Right ventricle myocardium superior (tissue), 1 donor: ENCODE measurements at regions not wholly inside any gene's neighbourhood (a gene's known extent, or its start where the extent isn't known, plus 50 kb on each side); places are given as distances from the start of the nearest gene placed in this dataset.

ENCODE experiments used
- ATAC-seq: fragments of 200-7000 bp; cut with Tn5 transposase; one replicate; pipeline ENCODE4 v1.9.1; 2020; ENCODE audit warnings: mild to moderate bottlenecking; ENCODE audit not compliant: poor library complexity
- DNase-seq: peaks from one replicate; pipeline ENCODE4 v3.0.0-alpha.2; 2020
- intact Hi-C: fragments of 100-400 bp; cut with DNase I; formaldehyde crosslinking; loops from one replicate; pipeline ENCODE4 v1.11.2; 2022
- donor health status: DM: no; HTN: yes; CAD: no; lungs with severe emphysema.

GRCh38 chr2:239729681-239730566 lies 295.2 kb downstream of the NDUFA10 start:
- no peak for DNase-seq
- no peak for ATAC-seq
- intact Hi-C loops = no loop called here

GRCh38 chr2:239729151-239729550 lies 296.0 kb downstream of the NDUFA10 start:
- ATAC-seq (no peak), DNase-seq (peak; percentile 12)
- intact Hi-C loops = no loop called here

GRCh38 chr2:239728751-239729150 lies 296.4 kb downstream of the NDUFA10 start:
- intact Hi-C loops = no loop called here
- no peak for ATAC-seq
- DNase-seq = no peak

GRCh38 chr2:239727776-239728600 lies 297.2 kb downstream of the NDUFA10 start:
- DNase-seq (peak; percentile 70), ATAC-seq (peak; percentile 36)
- intact Hi-C loops = no loop called here

- intact Hi-C loops = no loop called here
- DNase-seq (peak; percentile 32), ATAC-seq (no peak)
These were observed 297.9 kb downstream of the NDUFA10 start for GRCh38 chr2:239727182-239727775.

- intact Hi-C loops = no loop called here
- DNase-seq (no peak), ATAC-seq (no peak)
These were observed 298.4 kb downstream of the NDUFA10 start for GRCh38 chr2:239726631-239727181.

- no peak for ATAC-seq
- peak; percentile 24 for DNase-seq
- intact Hi-C loops = no loop called here
These were observed 299.0 kb downstream of the NDUFA10 start for GRCh38 chr2:239726091-239726591.

- ATAC-seq (no peak), DNase-seq (no peak)
- intact Hi-C loops = no loop called here
These were observed 299.6 kb downstream of the NDUFA10 start for GRCh38 chr2:239725551-239725890.

- no peak for ATAC-seq
- intact Hi-C loops = no loop called here
- no peak for DNase-seq
These were observed 300.1 kb downstream of the NDUFA10 start for GRCh38 chr2:239724851-239725550.

- intact Hi-C loops = no loop called here
- ATAC-seq = no peak
- DNase-seq = no peak
These were observed 300.8 kb downstream of the NDUFA10 start for GRCh38 chr2:239724194-239724849.

GRCh38 chr2:239723486-239724193 lies 301.5 kb downstream of the NDUFA10 start:
- DNase-seq (no peak), ATAC-seq (no peak)
- intact Hi-C loops = no loop called here

GRCh38 chr2:239722760-239723470 lies 302.2 kb downstream of the NDUFA10 start:
- DNase-seq (no peak), ATAC-seq (no peak)
- intact Hi-C loops = no loop called here

- intact Hi-C loops = no loop called here
- ATAC-seq (no peak), DNase-seq (no peak)
These were observed 303.0 kb downstream of the NDUFA10 start for GRCh38 chr2:239721991-239722759.

- ATAC-seq (no peak), DNase-seq (no peak)
- intact Hi-C loops = no loop called here
These were observed 303.6 kb downstream of the NDUFA10 start for GRCh38 chr2:239721531-239721930.

GRCh38 chr2:239720361-239721360 lies 304.5 kb downstream of the NDUFA10 start:
- intact Hi-C loops = no loop called here
- ATAC-seq (no peak), DNase-seq (no peak)
